H9 (cell line): ENCODE measurements at regions not wholly inside any gene's neighbourhood (a gene's known extent, or its start where the extent isn't known, plus 50 kb on each side); places are given as distances from the start of the nearest gene placed in this dataset.

ENCODE experiments used
- DNase-seq: peaks from one replicate; pipeline ENCODE4 v3.0.0-alpha.2; 2017
- H2AFZ ChIP-seq: one replicate; pipeline ENCODE4 v1.6.1; 2013; ENCODE audit warnings: mild to moderate bottlenecking, low read length, control low read depth, moderate library complexity
- H2AK5ac ChIP-seq: 2 replicates; pipeline ENCODE4 v1.6.1; 2013; ENCODE audit warnings: low read length, control low read depth, mixed read lengths; ENCODE audit not compliant: insufficient read length
- H2BK120ac ChIP-seq: one replicate; pipeline ENCODE4 v1.6.1; 2013; ENCODE audit warnings: low read depth, mild to moderate bottlenecking, low read length, control low read depth, inconsistent platforms; ENCODE audit not compliant: poor library complexity, severe bottlenecking
- H2BK12ac ChIP-seq: 2 replicates; pipeline ENCODE4 v1.6.1; 2013; ENCODE audit warnings: low read length, control low read depth, mixed read lengths, low read depth; ENCODE audit not compliant: insufficient read length
- H2BK15ac ChIP-seq: 2 replicates; pipeline ENCODE4 v1.6.1; 2013; ENCODE audit warnings: low read depth, low read length, control low read depth
- H2BK20ac ChIP-seq: one replicate; pipeline ENCODE4 v1.6.1; 2013; ENCODE audit warnings: low read depth, mild to moderate bottlenecking, low read length, control low read depth, inconsistent platforms; ENCODE audit not compliant: poor library complexity, severe bottlenecking
- H2BK5ac ChIP-seq: 2 replicates; pipeline ENCODE4 v1.6.1; 2013; ENCODE audit warnings: low read length, control low read depth, mixed read lengths; ENCODE audit not compliant: insufficient read length
- H3K14ac ChIP-seq: 2 replicates; pipeline ENCODE4 v1.6.1; 2013; ENCODE audit warnings: low read length, control low read depth; ENCODE audit not compliant: insufficient read depth
- H3K18ac ChIP-seq: 2 replicates; pipeline ENCODE4 v1.6.1; 2013; ENCODE audit warnings: low read depth, mild to moderate bottlenecking, mixed read lengths, low read length, control low read depth; ENCODE audit not compliant: insufficient read length
- H3K23ac ChIP-seq: 2 replicates; pipeline ENCODE4 v1.6.1; 2013; ENCODE audit warnings: low read length, control low read depth, mixed read lengths, low read depth; ENCODE audit not compliant: insufficient read length
- H3K23me2 ChIP-seq: 2 replicates; pipeline ENCODE4 v1.6.1; 2013; ENCODE audit warnings: low read depth, mild to moderate bottlenecking, mixed read lengths, low read length, control low read depth; ENCODE audit not compliant: insufficient read length, poor library complexity, severe bottlenecking
- H3K27ac ChIP-seq: 2 replicates; pipeline ENCODE4 v1.5.1; 2013; ENCODE audit warnings: low read length, control low read depth, mixed read lengths, low read depth; ENCODE audit not compliant: insufficient read length
- H3K27me3 ChIP-seq: 2 replicates; pipeline ENCODE4 v1.6.1; 2013; ENCODE audit warnings: low read length, control low read depth, inconsistent platforms; ENCODE audit not compliant: insufficient read depth
- H3K4ac ChIP-seq: 2 replicates; pipeline ENCODE4 v1.6.1; 2013; ENCODE audit warnings: low read depth, mild to moderate bottlenecking, control low read depth, inconsistent platforms, low read length, moderate library complexity
- H3K4me1 ChIP-seq: 2 replicates; pipeline ENCODE4 v1.6.1; 2013; ENCODE audit warnings: low read length, control low read depth, inconsistent platforms; ENCODE audit not compliant: insufficient read depth
- H3K4me2 ChIP-seq: 2 replicates; pipeline ENCODE4 v1.6.1; 2013; ENCODE audit warnings: low read length, control low read depth, mixed read lengths; ENCODE audit not compliant: insufficient read length, insufficient read depth
- H3K56ac ChIP-seq: 2 replicates; pipeline ENCODE4 v1.6.1; 2013; ENCODE audit warnings: low read depth, mild to moderate bottlenecking, mixed read lengths, low read length, control low read depth; ENCODE audit not compliant: insufficient read length
- H3K79me1 ChIP-seq: 2 replicates; pipeline ENCODE4 v1.6.1; 2013; ENCODE audit warnings: low read depth, mild to moderate bottlenecking, moderate library complexity, low read length, control low read depth, inconsistent platforms; ENCODE audit not compliant: insufficient read depth, poor library complexity, severe bottlenecking
- H3K79me2 ChIP-seq: 2 replicates; pipeline ENCODE4 v1.6.1; 2013; ENCODE audit warnings: low read length, control low read depth, inconsistent platforms; ENCODE audit not compliant: insufficient read depth
- H3K9ac ChIP-seq: 2 replicates; pipeline ENCODE4 v1.6.1; 2013; ENCODE audit warnings: low read length, control low read depth, mixed read lengths; ENCODE audit not compliant: insufficient read length; ENCODE audit errors: extremely low read depth
- H3K9me3 ChIP-seq: one replicate; pipeline ENCODE4 v1.6.1; 2013; ENCODE audit warnings: low read depth, low read length, inconsistent platforms; ENCODE audit not compliant: control insufficient read depth
- H3T11ph ChIP-seq: one replicate; pipeline ENCODE4 v1.6.1; 2013; ENCODE audit warnings: mild to moderate bottlenecking, low read length, control low read depth, inconsistent platforms
- H4K20me1 ChIP-seq: one replicate; pipeline ENCODE4 v1.6.1; 2013; ENCODE audit not compliant: control insufficient read depth, insufficient read length, insufficient read depth
- H4K5ac ChIP-seq: 2 replicates; pipeline ENCODE4 v1.6.1; 2013; ENCODE audit warnings: low read depth, mild to moderate bottlenecking, mixed read lengths, low read length, control low read depth; ENCODE audit not compliant: insufficient read length
- H4K8ac ChIP-seq: replicated peaks from 2 replicates; pipeline ENCODE4 v1.6.1; 2013; ENCODE audit warnings: low read length, control low read depth, mixed read lengths, low read depth; ENCODE audit not compliant: insufficient read length
- H4K91ac ChIP-seq: 2 replicates; pipeline ENCODE4 v1.6.1; 2013; ENCODE audit warnings: low read depth, mild to moderate bottlenecking, moderate library complexity, mixed read lengths, low read length, control low read depth; ENCODE audit not compliant: insufficient read length
- H3K27ac Mint-ChIP-seq, 3 experiments: 2 replicates in 2 of 3; 3 replicates in 1 of 3; pipeline ENCODE4 v1.8.0; 2020 to 2021; ENCODE audit warnings: mixed read lengths in 3 of 3, mild to moderate bottlenecking in 1 of 3, moderate library complexity in 1 of 3
- H3K27me3 Mint-ChIP-seq: 2 replicates; pipeline ENCODE4 v1.8.0; 2021; ENCODE audit warnings: low read depth, mild to moderate bottlenecking, moderate library complexity, mixed read lengths
- H3K36me3 Mint-ChIP-seq, 3 experiments: 2 replicates in 2 of 3; 3 replicates in 1 of 3; pipeline ENCODE4 v1.8.0; 2020 to 2021; ENCODE audit warnings: low read depth in 3 of 3, mixed read lengths in 3 of 3; ENCODE audit not compliant: insufficient read depth in 1 of 3
- H3K4me1 Mint-ChIP-seq, 2 experiments: 2 replicates each; pipeline ENCODE4 v1.8.0; 2020; ENCODE audit warnings: mixed read lengths in 2 of 2
- H3K4me3 Mint-ChIP-seq, 2 experiments: 2 replicates in 1 of 2; 3 replicates in 1 of 2; pipeline ENCODE4 v1.8.0; 2020 to 2021; ENCODE audit warnings: mild to moderate bottlenecking in 2 of 2, mixed read lengths in 2 of 2, moderate library complexity in 1 of 2
- H3K9me3 Mint-ChIP-seq, 2 experiments: 2 replicates in 1 of 2; 3 replicates in 1 of 2; pipeline ENCODE4 v1.8.0; 2020; ENCODE audit warnings: mild to moderate bottlenecking in 2 of 2, mixed read lengths in 2 of 2, moderate library complexity in 1 of 2
- CTCF ChIP-seq: fragments of 200-600 bp; sonication (generic); conservative IDR thresholded peaks from 3 replicates; pipeline ENCODE4 v1.8.0; 2021; ENCODE audit warnings: antibody characterized with exemption, mild to moderate bottlenecking
- WGBS: extraction: QIAGEN DNeasy Blood & Tissue Kit; methylation state at CpG from one replicate; pipeline ENCODE4 v1.1.7; 2013; ENCODE audit warnings: missing lambda C conversion rate, low lambda C conversion rate, mixed read lengths; ENCODE audit not compliant: insufficient read length; ENCODE audit errors: extremely low coverage; 5-methylcytosine and 5-hydroxymethylcytosine counted together

DNA sequence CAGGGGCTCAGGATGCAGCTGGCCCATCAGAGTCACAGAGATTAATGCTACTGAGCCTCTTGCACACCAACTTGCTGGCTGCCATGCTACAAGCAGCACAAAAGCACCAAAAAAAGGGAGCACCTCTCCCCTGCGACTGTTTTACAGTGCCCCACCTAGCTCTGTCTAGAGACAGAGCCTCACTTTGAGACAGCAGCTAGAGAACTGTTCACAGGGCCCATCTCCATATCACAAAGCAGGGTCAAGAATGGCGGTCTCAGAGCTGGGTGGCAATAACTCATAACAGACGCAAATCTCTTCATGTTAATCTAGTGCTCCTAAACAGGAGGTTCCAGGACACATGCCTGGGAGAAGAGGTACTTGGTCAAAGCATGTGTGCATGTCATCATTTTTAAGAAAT, 953.0 kb downstream of the DCDC2C start:
- no CpG with 5 or more reads among the region's 3 CpGs for WGBS
- H3K27me3 Mint-ChIP-seq: no peaks in the 10 kb centered on the region

More for the DNA sequence above, 953.0 kb downstream of the DCDC2C start:
- H3K4me1 Mint-ChIP-seq: no peaks in the 10 kb centered on the region
- no peaks in the 10 kb centered on the region for H3K27me3 ChIP-seq
- H4K8ac ChIP-seq: no peak overlapping the region
- H2AK5ac ChIP-seq: no peak overlapping the region
- H3K79me2 ChIP-seq: no peaks in the 10 kb centered on the region
- H2BK20ac ChIP-seq: no peak overlapping the region
- no peak overlapping the region for H3K18ac ChIP-seq
- no peaks in the 10 kb centered on the region for H3K9me3 ChIP-seq
- no peak overlapping the region for H2BK5ac ChIP-seq
- H3K79me1 ChIP-seq: no peaks in the 10 kb centered on the region
- no peak overlapping the region; a peak in 1 of 7 replicates for H3K27ac Mint-ChIP-seq
- no peak overlapping the region for H3K4ac ChIP-seq
- H3K27ac ChIP-seq: no peak overlapping the region
- H3K14ac ChIP-seq: no peak overlapping the region
- no peaks in the 10 kb centered on the region for H3K23me2 ChIP-seq
- no peaks in the 10 kb centered on the region for H4K20me1 ChIP-seq
- H3T11ph ChIP-seq: no peak overlapping the region
- no peaks in the 10 kb centered on the region; the same call in 1 of the 2 replicates for H3K4me1 ChIP-seq
- no peak overlapping the region for H3K4me2 ChIP-seq
- no peak overlapping the region for H2BK120ac ChIP-seq
- H3K56ac ChIP-seq: no peak overlapping the region
- H2AFZ ChIP-seq: no peak overlapping the region
- H3K23ac ChIP-seq: no peak overlapping the region
- no peak overlapping the region for H2BK12ac ChIP-seq
- no peak overlapping the region for H4K5ac ChIP-seq
- no peaks in the 10 kb centered on the region for H3K9me3 Mint-ChIP-seq
- DNase-seq: no peak
- no peak for TF ChIP-seq CTCF
- H3K4me3 Mint-ChIP-seq: no peak overlapping the region
- H2BK15ac ChIP-seq: no peak overlapping the region
- no peak overlapping the region for H4K91ac ChIP-seq
- no peak overlapping the region for H3K9ac ChIP-seq
- H3K36me3 Mint-ChIP-seq: no peaks in the 10 kb centered on the region
